Ovary (tissue), 3 donors: ENCODE measurements at regions not wholly inside any gene's neighbourhood (a gene's known extent, or its start where the extent isn't known, plus 50 kb on each side); places are given as distances from the start of the nearest gene placed in this dataset.

Experiments used
- CTCF ChIP-seq, 3 donors: fragments of 450-650 bp in 2 of 3; fragments of 200-600 bp in 1 of 3; IDR thresholded peaks; one replicate each; pipeline versions ENCODE4 v1.5.1 to v1.8.0; 2016 to 2022; ENCODE audit warnings: antibody characterized with exemption in 3 of 3, mild to moderate bottlenecking in 1 of 3
- EP300 ChIP-seq: sonication (generic); formaldehyde crosslinking; IDR thresholded peaks from one replicate; pipeline ENCODE4 v1.6.1; 2017; ENCODE audit warnings: antibody characterized with exemption
- POLR2A ChIP-seq: fragments of 450-650 bp; IDR thresholded peaks from one replicate; pipeline ENCODE4 v1.6.1; 2017; ENCODE audit warnings: antibody characterized with exemption, mild to moderate bottlenecking, moderate library complexity
- donor health status: DM: no; HTN: no; CAD: no.

- no peak for TF ChIP-seq CTCF (IDR thresholded peaks at IDR 0.05)
- no peak for TF ChIP-seq EP300
- TF ChIP-seq POLR2A: no peak
Observed at GRCh38 chr12:14270392-14270791, 95.1 kb upstream of the ATF7IP start.
